ENCODE measurements at regions not wholly inside any gene's neighbourhood (a gene's known extent, or its start where the extent isn't known, plus 50 kb on each side); places are given as distances from the start of the nearest gene placed in this dataset.

GRCh38 chr20:60352017-60352416, 393.8 kb downstream of the CDH26 start:
- ChIA-PET CTCF (no interaction called here), POLR2A (no interaction called here)
- no peaks in the 10 kb centered on the region for H3K36me3 ChIP-seq (ENCODE audit: insufficient read depth, low read length)
- H3K27ac Mint-ChIP-seq: no peak overlapping the region
- H3K4me1 Mint-ChIP-seq (ENCODE audit: low read depth): no peaks in the 10 kb centered on the region
- intact Hi-C loops (cut with DNase I, micrococcal nuclease): no loop called here
- ATAC-seq (ENCODE audit: poor library complexity): no peak
- no peaks in the 10 kb centered on the region for H3K27me3 ChIP-seq (ENCODE audit: control insufficient read depth in 1 of 2, insufficient read depth in 2 of 2, low read length in 2 of 2)
- no peaks in the 10 kb centered on the region for H3K36me3 Mint-ChIP-seq (ENCODE audit: low read depth)
- DNase-seq: no peak
- H3K27ac ChIP-seq (ENCODE audit: low read depth in 1 of 2, low read length in 2 of 2): no peak overlapping the region
- no peaks in the 10 kb centered on the region for H3K9me3 Mint-ChIP-seq
- H3K9me3 ChIP-seq (ENCODE audit: control insufficient read depth in 1 of 2, insufficient read depth in 1 of 2, low read length in 2 of 2): no peaks in the 10 kb centered on the region
- no peak for TF ChIP-seq CTCF (IDR thresholded peaks at IDR 0.05)
- no peaks in the 10 kb centered on the region for H3K27me3 Mint-ChIP-seq
- no peak overlapping the region for H3K4me3 Mint-ChIP-seq
- no peak overlapping the region for H3K4me3 ChIP-seq (ENCODE audit: low read length)
- no peaks in the 10 kb centered on the region for H3K4me1 ChIP-seq (ENCODE audit: insufficient read depth, low read length)

GRCh38 chr20:60352596-60352995, 394.4 kb downstream of the CDH26 start:
- ATAC-seq (ENCODE audit: poor library complexity) (no peak), DNase-seq (no peak)
- no peak overlapping the region for H3K27ac Mint-ChIP-seq
- Histone ChIP-seq H3K27ac (ENCODE audit: low read depth in 1 of 2, low read length in 2 of 2) (no peak overlapping the region), H3K9me3 (ENCODE audit: control insufficient read depth in 1 of 2, insufficient read depth in 1 of 2, low read length in 2 of 2) (no peaks in the 10 kb centered on the region), H3K4me1 (ENCODE audit: insufficient read depth, low read length) (no peaks in the 10 kb centered on the region), H3K36me3 (ENCODE audit: insufficient read depth, low read length) (no peaks in the 10 kb centered on the region), H3K4me3 (ENCODE audit: low read length) (no peak overlapping the region), H3K27me3 (ENCODE audit: control insufficient read depth in 1 of 2, insufficient read depth in 2 of 2, low read length in 2 of 2) (no peaks in the 10 kb centered on the region)
- intact Hi-C loops (cut with DNase I, micrococcal nuclease): no loop called here
- no peak overlapping the region for H3K4me3 Mint-ChIP-seq
- POLR2A ChIA-PET: no interaction called here
- no peaks in the 10 kb centered on the region for H3K4me1 Mint-ChIP-seq (ENCODE audit: low read depth)
- CTCF ChIA-PET: no interaction called here
- no peak for TF ChIP-seq CTCF (IDR thresholded peaks at IDR 0.05)
- H3K9me3 Mint-ChIP-seq: no peaks in the 10 kb centered on the region
- no peaks in the 10 kb centered on the region for H3K27me3 Mint-ChIP-seq
- no peaks in the 10 kb centered on the region for H3K36me3 Mint-ChIP-seq (ENCODE audit: low read depth)

- no peaks in the 10 kb centered on the region for H3K9me3 ChIP-seq (ENCODE audit: control insufficient read depth in 1 of 2, insufficient read depth in 1 of 2, low read length in 2 of 2)
- Mint-ChIP-seq H3K4me3 (no peak overlapping the region), H3K36me3 (ENCODE audit: low read depth) (no peaks in the 10 kb centered on the region), H3K27ac (no peak overlapping the region), H3K4me1 (ENCODE audit: low read depth) (no peaks in the 10 kb centered on the region), H3K9me3 (no peaks in the 10 kb centered on the region), H3K27me3 (no peaks in the 10 kb centered on the region)
- TF ChIP-seq CTCF (IDR thresholded peaks at IDR 0.05): no peak
- no peak for DNase-seq
- H3K27me3 ChIP-seq (ENCODE audit: control insufficient read depth in 1 of 2, insufficient read depth in 2 of 2, low read length in 2 of 2): no peaks in the 10 kb centered on the region
- ChIA-PET POLR2A (no interaction called here), CTCF (no interaction called here)
- no peak overlapping the region for H3K4me3 ChIP-seq (ENCODE audit: low read length)
- H3K4me1 ChIP-seq (ENCODE audit: insufficient read depth, low read length): no peaks in the 10 kb centered on the region
- no peaks in the 10 kb centered on the region for H3K36me3 ChIP-seq (ENCODE audit: insufficient read depth, low read length)
- no peak overlapping the region for H3K27ac ChIP-seq (ENCODE audit: low read depth in 1 of 2, low read length in 2 of 2)
- intact Hi-C loops (cut with DNase I, micrococcal nuclease): no loop called here
- ATAC-seq (ENCODE audit: poor library complexity): no peak
These were observed 395.9 kb downstream of the CDH26 start for GRCh38 chr20:60354024-60354580.

Data from CD4-positive, alpha-beta T cell (primary cell).